NCI-H82 treated with DMSO at 0.1 percent for 48 hours (cell line): ENCODE measurements at regions not wholly inside any gene's neighbourhood (a gene's known extent, or its start where the extent isn't known, plus 50 kb on each side); places are given as distances from the start of the nearest gene placed in this dataset.

ENCODE experiments used
- DNase-seq: peaks from one replicate; lab custom pipeline; 2025; ENCODE audit not compliant: unreplicated experiment; lab: John Stamatoyannopoulos, UW

- no peak for DNase-seq
Measured at GRCh38 chr6:21648475-21649050, 55.0 kb downstream of the SOX4 start.

DNA sequence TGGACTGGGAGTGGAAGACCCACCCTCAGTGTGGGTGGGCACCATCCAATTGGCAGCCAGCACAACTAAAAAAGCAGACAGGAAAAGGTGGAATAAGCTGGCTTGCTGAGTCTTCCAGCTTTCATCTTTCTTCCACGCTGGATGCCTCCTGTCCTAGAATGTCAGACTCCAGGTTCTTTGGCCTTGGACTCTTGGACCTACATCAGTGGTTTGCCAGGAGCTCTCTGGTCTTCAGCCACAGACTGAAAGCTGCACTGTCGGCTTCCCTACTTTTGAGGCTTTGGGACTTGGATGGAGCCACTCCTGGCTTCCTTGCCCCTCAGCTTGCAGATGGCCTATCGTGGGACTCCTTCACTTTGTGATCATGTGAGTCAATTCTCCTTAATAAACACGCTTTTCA, 59.8 kb downstream of the SOX4 start:
- no peak for DNase-seq

GRCh38 chr6:21653905-21654304, 60.4 kb downstream of the SOX4 start:
- no peak for DNase-seq

GRCh38 chr6:21654361-21654760, 60.8 kb downstream of the SOX4 start:
- DNase-seq: no peak

DNA sequence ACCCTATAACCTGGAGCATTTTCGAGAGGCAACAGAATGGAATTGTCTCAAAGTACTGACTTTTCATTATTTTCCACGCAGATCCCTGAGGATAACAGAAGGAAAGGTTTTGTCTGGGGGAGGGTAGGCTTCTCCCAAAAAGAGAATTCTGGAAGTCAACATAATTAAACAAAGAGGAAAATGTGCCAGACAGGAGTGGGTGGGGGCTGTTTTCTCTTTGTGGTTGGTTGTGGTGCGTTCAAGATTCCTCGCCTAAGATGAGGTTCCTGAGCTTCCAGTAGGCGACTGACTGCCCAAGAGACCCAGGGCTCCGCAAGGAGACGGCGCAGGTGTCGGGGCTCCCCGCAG, 70.4 kb downstream of the SOX4 start:
- DNase-seq: no peak

DNA sequence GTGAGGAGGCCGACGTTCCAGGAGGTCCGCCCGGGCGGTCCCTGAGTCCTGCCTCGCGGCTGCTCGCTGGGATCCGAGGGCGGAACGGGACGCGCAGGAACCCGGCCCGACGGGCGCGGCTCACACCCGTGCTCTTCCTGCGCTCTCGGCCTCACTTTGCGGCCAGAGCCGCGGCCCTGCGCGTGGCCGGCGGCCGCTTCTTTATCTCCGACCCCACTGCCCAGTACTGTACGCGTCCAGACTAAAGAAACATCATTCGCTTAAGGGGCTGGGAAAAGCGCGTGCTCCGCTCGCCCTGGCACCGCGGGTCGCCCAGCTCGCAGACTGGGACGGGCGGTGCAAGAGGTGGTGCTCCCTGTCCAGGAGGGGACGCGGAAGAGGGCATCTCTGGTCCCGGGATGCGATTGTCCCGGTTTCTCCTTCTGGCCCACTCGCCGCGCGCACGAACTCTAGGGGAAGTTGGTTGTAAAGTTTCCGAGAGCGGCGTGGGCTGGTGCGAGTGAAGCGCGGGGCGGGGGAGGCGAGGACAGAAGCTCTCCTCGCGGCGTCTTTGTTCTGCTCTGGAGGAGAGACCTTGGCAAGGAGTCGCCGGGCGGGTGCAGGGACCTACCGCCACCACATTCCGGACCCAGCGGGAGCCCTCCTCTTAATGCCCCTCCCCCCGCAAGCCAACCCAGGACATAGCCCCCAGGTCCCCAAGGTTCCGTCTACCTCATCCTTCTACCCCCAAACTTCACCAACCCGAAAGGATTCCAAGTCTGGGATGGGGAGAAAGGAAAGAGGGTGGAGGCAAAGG, 71.0 kb downstream of the SOX4 start:
- DNase-seq: no peak

DNA sequence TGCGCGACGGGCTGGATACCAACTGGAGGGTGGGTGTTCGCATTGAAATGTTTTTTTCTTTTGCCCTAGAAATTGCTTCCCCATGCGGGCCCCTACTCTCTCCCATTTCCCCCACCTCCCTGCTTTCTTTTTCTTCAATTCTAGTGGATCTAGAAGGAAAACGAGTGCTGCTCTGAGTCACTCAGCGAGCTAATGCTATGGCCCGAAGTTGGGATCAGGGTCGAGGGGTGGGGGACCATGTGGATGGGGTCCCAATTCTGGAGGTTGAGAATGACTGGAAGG, 71.5 kb downstream of the SOX4 start:
- DNase-seq: no peak

GRCh38 chr6:21665392-21666200, 72.0 kb downstream of the SOX4 start:
- DNase-seq: no peak

DNA sequence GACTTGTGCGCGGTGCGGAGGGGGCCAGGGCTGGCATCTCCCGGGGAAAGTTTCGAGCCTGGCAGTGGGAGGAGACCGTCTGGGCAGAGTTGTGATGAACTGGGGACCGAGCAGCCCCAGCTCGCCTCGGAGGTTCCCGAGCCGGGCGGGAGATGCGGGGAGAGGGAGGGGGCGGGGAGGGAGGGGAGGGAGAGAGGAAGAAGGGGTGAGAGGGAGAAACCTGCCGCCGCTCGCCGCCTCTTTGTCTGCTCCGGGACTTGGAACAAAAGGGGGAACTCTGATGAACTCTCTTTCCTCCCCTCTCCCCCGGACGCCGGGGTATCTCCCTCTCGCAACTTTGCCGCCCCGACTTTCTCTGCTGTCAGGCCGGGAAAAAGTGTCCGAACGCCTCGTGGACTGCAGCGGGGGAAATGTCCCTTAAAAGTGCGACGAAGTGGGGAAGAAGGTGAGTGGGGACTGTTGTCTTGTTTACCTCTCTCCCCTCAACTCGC, 72.7 kb downstream of the SOX4 start:
- DNase-seq: no peak

DNA sequence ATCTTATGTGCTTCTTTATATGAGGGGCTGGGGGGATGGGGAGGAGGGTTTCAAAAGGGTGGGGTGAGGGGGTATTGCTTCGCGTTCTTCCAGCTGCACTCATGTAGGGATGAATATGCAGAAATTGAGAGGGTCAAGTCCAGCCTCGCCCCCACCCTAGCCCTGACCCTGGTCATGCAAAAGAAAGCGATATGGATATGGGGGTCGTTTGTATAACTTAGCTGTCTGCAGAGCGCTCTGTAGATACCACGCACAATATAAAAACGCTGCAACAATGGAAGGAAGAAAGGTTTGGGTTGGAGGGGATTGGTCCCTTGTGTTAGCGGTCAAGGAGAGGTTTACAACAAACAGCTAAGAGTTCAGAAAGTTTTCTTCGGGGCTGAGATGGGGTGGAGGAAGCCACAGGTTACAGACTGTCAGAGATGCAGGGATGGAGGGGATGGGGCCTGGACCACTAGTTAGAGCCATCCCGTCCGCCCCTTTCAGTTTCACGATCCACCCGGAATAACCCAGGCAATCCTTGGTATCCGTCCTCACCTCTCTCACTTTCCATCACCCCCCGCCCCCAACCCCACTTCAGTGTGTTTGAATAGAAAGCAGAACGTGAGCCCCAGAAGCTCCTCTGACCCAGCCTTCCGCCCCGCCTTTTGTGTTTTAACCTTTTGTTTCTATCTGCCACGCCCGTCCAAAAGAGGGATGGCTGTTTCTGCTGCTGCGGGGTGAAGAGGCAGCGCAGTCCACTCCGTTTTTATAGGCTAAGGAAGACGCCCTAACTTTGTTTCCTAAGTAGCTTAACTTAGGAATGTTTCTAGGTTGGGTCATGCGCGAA, 73.5 kb downstream of the SOX4 start:
- DNase-seq: no peak

GRCh38 chr6:21668795-21669194, 75.2 kb downstream of the SOX4 start:
- DNase-seq: no peak

- no peak for DNase-seq
Measured at GRCh38 chr6:21676769-21677168, 83.2 kb downstream of the SOX4 start.

GRCh38 chr6:21678990-21679389, 85.4 kb downstream of the SOX4 start:
- DNase-seq: no peak

DNA sequence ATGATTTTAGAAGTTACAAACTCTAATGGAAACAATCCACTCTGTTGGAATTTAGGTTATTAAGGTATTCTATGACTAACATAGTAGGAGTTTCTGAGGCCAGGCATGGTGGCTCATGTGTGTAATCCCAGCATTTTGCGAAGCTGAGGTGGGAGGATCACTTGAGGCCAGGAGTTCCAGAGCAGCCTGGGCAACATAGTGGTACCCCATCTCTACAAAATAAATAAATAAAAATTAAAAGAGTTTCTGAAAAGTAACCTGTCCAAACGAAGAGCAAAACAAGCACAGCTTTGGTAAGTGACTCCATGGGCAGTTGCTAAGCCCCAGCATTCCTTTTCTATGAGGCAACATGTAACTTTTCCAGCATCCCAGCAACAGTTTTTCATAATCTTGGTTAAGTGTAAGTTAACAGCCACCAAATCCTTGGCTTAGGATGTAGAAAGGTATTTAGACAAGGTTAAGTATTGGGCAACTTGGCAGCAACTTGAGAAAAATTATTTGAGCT, 86.3 kb downstream of the SOX4 start:
- DNase-seq: no peak

- DNase-seq: no peak
Measured at GRCh38 chr6:21680611-21681010, 87.1 kb downstream of the SOX4 start.

DNA sequence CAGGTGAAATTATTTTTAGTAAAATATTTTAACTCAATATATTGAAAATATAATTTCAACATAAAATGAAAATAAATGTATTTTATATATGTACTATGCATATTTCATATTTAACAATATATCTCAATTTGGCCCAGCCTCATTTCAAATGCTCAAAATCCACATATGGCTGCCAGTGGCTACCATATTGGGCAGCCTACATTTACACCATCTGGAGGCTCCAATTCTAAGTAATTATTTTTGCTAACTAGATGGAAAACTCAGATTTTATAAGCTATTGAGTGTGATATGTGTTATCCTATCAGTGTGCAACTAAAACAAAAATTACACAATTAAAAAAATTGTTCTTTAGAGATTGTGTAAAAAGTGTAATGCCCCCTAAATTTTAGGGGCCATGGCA, 96.9 kb downstream of the SOX4 start:
- DNase-seq: no peak

DNA sequence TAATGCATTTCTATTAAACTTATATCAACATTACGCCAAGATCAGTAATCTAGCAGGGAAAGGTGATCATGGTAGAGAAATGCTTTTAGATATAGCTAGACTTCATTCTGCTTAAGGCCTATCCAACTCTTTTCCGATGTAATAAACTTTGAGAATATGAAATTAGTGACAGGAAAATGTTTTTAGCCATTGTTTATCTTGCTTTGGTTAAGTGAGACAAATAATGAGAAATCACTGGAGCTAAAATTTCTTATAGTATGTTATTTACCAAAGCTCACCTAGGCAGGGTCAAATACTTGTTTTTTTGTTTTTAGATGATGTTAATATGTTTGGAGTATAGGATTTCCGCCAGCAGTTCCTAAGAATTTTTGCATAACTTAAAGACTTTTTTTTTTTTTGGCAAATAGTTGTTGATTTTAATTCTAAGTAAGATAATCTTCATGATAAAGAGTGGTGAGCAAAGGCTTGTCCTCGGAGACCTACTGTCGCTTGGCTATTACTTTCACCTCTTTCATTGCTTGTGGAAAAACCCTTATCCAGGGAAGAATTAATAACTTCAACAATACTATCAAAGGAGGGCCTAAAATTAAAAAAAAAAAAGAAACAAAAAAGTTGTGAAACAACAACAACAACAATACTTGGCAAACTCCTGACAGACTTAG, 98.3 kb downstream of the SOX4 start:
- no peak for DNase-seq

GRCh38 chr6:21692721-21693120, 99.2 kb downstream of the SOX4 start:
- DNase-seq: no peak

- DNase-seq: no peak
Measured at GRCh38 chr6:21694168-21694567, 100.6 kb downstream of the SOX4 start.

GRCh38 chr6:21707524-21708319, 114.2 kb downstream of the SOX4 start:
- no peak for DNase-seq
